Ovary (tissue), 3 donors: ENCODE measurements at regions not wholly inside any gene's neighbourhood (a gene's known extent, or its start where the extent isn't known, plus 50 kb on each side); places are given as distances from the start of the nearest gene placed in this dataset.

Experiments used
- CTCF ChIP-seq, 3 donors: fragments of 450-650 bp in 2 of 3; fragments of 200-600 bp in 1 of 3; IDR thresholded peaks; one replicate each; pipeline versions ENCODE4 v1.5.1 to v1.8.0; 2016 to 2022; ENCODE audit warnings: antibody characterized with exemption in 3 of 3, mild to moderate bottlenecking in 1 of 3
- EP300 ChIP-seq: sonication (generic); formaldehyde crosslinking; IDR thresholded peaks from one replicate; pipeline ENCODE4 v1.6.1; 2017; ENCODE audit warnings: antibody characterized with exemption
- POLR2A ChIP-seq: fragments of 450-650 bp; IDR thresholded peaks from one replicate; pipeline ENCODE4 v1.6.1; 2017; ENCODE audit warnings: antibody characterized with exemption, mild to moderate bottlenecking, moderate library complexity
- donor health status: DM: no; HTN: no; CAD: no.

- no peak for TF ChIP-seq CTCF (IDR thresholded peaks at IDR 0.05)
- TF ChIP-seq POLR2A: no peak
- no peak for TF ChIP-seq EP300
Observed at GRCh38 chr20:10788877-10789276, 115.1 kb upstream of the JAG1 start.
